Anterior cingulate cortex (tissue), 58 donors: ENCODE measurements at regions not wholly inside any gene's neighbourhood (a gene's known extent, or its start where the extent isn't known, plus 50 kb on each side); places are given as distances from the start of the nearest gene placed in this dataset.
"Not testable (repeated sequence)": the region's sequence is repeated elsewhere in the genome, so short reads cannot be mapped to it uniquely, and the experiment has no call there.

Source experiments
- DNase-seq, 58 donors: peaks; one replicate each; lab custom pipeline; 2025; lab: John Stamatoyannopoulos, UW

- DNase-seq, result no peak
Observed at GRCh38 chr20:41735949-41736348, 117.8 kb upstream of the CHD6 start.

DNA sequence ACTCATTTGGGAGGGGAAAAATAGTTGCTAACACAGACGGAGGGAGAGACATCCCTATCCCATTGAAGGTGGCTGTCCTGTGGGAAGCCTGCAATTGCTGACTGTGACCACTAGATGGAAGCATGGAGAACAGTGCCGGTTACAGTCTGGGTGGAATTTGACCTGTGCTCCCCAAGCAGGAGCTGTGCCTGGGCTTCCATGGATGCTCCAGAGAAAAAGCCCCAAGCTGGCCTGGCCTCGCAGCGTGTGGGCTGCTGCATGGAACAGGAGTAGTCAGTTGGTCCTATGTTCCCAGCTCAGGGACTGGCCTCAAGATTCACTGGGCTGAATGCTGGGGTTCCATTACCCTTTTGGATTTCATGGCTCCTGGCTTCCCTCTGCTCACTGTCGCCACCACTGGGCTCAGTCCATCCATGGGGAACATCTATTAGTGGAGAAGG, 116.3 kb upstream of the CHD6 start:
- peak in 10 of 58 donors; percentile 0 to 17 (median 4) for DNase-seq

DNA sequence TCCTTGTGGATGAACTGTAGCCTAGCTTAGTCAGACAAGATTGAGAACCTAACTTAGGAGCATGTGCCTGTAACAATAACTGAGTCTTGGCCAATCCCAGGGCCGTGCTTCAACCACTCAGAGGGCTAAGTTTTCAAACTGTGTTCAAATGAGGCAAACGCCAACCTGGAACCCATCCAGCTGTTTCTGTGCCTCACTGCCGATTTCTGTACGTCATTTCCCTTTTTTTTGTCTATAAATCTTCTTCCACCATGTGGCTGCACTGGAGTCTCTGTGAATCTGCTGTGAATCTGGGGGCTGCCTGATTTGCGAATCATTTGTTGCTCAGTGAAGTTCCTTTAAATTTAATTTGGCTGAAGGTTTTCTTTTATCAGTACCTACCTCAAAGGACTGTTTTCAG, 115.0 kb upstream of the CHD6 start:
- no peak for DNase-seq

DNA sequence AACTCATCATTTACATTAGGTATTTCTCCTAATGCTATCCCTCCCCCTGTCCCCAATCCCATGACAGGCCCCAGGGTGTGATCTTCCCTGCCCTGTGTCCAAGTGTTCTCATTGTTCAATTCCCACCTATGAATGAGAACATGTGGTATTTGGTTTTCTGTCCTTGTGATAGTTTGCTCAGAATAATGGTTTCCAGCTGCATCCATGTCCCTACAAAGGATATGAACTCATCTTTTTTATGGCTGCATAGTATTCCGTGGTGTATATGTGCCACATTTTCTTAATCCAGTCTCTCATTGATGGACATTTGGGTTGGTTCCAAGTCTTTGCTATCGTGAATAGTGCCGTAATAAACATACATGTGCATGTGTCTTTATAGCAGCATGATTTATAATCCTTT, 113.0 kb upstream of the CHD6 start:
- DNase-seq, result not testable (repeated sequence)

GRCh38 chr20:41727681-41728080, 109.5 kb upstream of the CHD6 start:
- DNase-seq, result not testable (repeated sequence)

DNA sequence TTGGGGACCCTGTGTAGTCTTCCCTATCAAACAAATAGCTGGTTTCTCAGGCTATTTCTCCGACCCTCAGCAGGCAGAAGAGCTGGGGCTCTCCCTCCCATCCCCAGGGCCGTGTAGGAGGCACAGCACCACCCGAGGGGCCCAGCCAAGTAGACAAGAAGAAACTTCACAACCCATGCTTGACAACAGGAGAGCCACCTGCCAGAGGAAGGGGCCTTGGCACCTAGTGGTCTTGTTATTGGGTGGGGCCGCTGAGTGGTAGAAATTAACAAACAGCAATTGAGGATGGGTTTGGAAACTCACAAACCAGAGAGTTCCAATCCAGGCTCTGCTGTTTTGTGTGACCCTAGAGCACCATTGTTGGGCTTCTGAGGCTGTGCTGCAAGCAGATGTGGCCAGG, 108.5 kb upstream of the CHD6 start:
- no peak for DNase-seq

GRCh38 chr20:41719151-41719550, 101.0 kb upstream of the CHD6 start:
- DNase-seq, result no peak

- peak in 27 of 58 donors; percentile 2 to 62 (median 14) for DNase-seq
Observed at GRCh38 chr20:41717483-41717882, 99.3 kb upstream of the CHD6 start.

GRCh38 chr20:41716911-41717310, 98.7 kb upstream of the CHD6 start:
- no peak for DNase-seq

DNA sequence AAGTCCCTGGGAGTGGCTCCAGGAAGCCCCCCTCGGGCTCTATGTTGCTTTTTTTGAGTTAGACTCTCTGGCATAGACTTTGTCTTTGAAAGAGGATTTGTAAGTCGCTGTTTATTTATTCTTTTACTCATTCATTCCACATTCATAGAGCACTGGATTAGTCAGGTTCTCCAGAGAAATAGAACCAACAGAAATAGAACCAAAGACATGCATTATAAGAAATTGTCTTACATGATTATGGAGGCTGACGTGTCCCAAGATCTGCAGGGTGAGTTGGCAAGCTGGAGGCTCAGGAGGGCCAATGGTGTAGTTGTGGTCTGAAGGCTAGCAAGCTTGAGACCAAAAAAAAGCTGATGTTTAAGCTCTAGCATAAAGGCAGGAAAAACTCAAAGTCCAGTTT, 98.3 kb upstream of the CHD6 start:
- DNase-seq, result no peak

GRCh38 chr20:41715526-41715925, 97.3 kb upstream of the CHD6 start:
- no peak for DNase-seq

DNA sequence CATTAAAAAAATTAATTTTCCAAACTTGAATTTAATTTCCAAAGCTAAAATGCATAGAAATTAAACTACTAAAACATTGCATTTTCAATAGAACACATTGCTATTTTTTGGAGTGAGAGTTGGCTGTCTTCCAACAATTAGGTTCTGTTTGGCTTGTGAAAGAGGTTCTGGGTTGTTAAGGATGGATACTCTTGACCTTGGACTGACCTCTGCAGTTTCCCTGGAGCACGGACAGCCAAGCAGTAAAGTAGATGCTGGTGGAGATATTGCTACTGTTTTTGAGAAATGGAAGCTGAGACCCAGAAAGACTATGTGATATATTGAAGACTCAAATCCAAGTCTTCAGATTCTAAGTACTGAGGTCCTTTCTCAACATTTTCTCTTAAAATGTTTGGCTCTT, 95.9 kb upstream of the CHD6 start:
- DNase-seq, result no peak

GRCh38 chr20:41704896-41705295, 86.7 kb upstream of the CHD6 start:
- DNase-seq, result no peak

DNA sequence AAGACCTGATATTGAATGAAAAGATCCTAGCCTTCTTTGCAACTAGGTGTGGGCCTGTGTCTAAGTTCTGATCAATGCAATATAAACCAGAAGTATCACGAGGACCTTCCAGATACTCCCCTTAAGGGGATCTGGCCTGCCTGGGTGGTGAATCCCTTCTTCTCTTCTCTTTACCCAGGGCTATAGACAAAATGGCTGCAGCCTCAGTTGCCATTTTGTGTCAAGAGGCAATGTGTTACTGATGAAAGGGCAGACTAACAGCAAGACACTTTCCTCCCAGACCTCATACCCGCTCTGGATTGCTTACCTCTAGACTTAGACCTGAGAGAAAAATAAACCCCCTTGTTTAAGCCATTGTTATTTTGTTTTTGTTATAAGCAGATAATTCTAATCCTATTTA, 84.5 kb upstream of the CHD6 start:
- no peak for DNase-seq

DNA sequence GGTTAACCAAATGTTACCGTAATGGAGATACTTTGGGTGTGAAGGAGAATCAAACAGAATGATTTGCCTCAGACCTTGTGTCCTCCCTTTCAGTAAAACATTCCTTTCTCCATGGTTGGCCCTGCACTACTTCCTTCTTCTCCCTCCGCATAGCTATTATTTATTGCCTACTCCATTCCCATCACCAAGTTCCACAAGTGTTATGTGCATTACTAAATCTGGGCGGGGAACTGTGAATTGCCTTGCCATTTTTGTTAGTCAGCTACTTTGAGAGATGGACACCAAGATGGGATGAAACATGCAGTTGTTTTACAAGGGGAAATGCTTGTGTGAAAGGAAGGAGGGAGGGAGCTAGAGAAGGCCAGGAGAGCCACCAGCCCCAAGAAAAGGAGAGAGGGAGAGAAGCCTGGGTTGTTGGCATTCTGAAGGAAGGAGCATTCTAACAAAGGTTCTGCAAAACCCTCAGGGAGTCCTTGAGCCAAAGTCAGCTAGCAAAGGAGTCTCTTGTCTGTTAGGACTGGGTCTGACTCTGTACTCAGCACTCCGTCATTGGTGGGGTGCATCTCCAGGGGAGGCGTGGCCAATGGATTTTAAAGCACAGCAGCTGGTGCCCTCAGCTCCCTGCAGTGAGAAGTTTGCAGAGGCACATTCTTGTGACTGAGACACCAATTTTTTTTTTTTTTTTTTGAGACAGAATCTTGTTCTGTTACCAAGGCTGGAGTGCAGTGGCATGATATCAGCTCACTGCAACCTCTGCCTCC, 83.6 kb upstream of the CHD6 start:
- DNase-seq, result no peak

DNA sequence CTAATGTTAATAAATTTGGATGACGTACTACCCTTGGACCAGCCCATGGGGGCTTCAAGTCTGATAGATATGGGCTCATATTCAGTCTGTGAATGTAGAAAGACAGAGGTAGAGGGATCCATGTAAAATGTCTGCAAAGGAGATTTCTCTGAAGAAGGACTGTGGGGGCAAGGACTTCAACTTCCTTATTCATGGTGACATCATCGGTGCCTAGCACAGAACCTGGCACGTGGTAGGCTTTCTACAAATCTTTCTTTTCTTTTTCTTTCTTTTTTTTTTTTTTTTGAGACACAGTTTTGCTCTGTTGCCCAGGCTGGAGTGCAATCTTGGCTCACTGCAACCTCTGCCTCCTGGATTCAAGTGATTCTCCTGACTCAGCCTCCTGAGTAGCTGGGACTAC, 81.5 kb upstream of the CHD6 start:
- not testable (repeated sequence) for DNase-seq

DNA sequence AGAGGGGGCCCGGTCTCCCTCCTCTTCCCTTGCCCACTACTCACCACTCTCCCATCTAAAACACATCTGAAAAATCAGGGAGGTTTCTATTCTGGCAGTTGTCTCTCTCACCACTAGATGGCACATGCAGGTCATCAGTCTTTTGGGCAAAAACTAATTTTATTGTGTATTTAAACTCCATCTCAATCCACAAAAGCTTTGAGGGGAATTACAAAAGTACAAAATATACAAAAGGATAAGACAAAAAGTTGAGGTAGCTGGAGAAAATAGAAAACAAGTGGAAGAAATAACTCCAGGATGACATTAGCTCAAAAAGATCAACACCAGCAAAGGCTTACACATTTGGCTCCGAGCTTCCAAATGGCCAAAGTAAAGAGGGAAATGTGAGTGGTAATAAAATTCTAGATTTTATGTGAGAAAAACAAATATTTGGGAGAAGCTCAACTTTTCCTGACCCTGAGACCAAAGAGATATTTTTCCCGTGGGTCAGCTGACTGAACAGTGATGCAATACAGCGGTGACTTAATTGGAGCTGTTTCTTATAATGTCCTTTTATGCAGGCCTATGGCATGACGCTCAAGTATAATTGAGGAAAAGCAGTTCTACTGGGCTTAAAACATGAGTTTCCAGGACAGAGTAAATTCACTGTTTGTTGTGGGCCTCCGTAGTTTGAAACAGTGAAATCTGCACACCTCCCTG, 79.8 kb upstream of the CHD6 start:
- DNase-seq, result peak in 2 of 58 donors; percentile 0 to 8

DNA sequence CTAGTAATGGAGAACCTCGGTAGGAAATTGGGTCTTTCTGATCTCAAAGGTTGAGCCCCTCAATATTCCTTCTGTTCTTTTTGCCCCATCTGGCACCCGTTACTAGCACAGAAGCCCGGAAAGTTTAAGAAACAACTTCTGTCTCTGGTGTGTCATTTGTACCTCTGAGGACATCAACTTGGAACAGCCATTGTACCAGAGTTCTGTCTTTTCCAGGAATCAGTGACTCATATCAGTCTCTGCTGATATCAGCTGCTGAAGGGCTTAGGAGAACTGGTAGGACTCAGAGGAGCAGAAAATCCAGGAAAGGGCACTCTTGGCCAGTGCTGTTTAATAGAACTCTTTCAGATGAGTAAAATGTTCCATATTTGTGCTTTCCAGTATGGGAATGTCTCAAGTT, 78.3 kb upstream of the CHD6 start:
- no peak for DNase-seq

DNA sequence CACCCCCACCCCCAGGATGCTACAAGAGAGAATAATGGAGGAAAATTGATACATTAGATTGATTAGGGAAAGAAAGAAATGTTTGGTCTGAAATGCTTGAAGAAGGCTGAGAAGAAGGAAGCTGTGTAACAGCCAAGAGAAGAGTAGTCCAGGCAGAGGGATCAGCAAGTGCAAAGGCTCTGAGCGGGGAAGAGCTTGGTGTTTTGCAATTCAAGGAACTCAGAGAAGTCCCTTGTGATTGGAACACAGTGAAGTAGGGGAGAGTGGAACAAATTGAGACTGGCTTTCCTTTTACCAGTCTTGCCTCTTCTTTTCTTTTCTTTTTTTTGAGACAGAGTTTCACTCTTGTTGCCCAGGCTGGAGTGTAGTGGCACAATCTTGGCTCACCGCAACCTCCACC, 76.6 kb upstream of the CHD6 start:
- DNase-seq, result no peak

GRCh38 chr20:41693136-41693979, 75.2 kb upstream of the CHD6 start:
- peak; percentile 21 to 90 (median 79) for DNase-seq

GRCh38 chr20:41692479-41693135, 74.4 kb upstream of the CHD6 start:
- peak in 57 of 58 donors; percentile 41 to 90 (median 81) for DNase-seq
